ENCODE measurements at regions not wholly inside any gene's neighbourhood (a gene's known extent, or its start where the extent isn't known, plus 50 kb on each side); places are given as distances from the start of the nearest gene placed in this dataset.
"Not testable (repeated sequence)": the region's sequence is repeated elsewhere in the genome, so short reads cannot be mapped to it uniquely, and the experiment has no call there.

- DNase-seq (ENCODE audit: low read depth), result peak; percentile 0
Measured at GRCh38 chr2:87075054-87075790, 53.6 kb upstream of the PLGLB1 start.

GRCh38 chr2:87075791-87076252 lies 54.2 kb upstream of the PLGLB1 start:
- DNase-seq (ENCODE audit: low read depth), result peak; percentile 73

GRCh38 chr2:87076253-87077123 lies 54.8 kb upstream of the PLGLB1 start:
- peak; percentile 90 for DNase-seq (ENCODE audit: low read depth)

GRCh38 chr2:87077124-87077446 lies 55.4 kb upstream of the PLGLB1 start:
- DNase-seq (ENCODE audit: low read depth), result not testable (repeated sequence)

- not testable (repeated sequence) for DNase-seq (ENCODE audit: low read depth)
Measured at GRCh38 chr2:87081727-87082126, 60.1 kb upstream of the PLGLB1 start.

- not testable (repeated sequence) for DNase-seq (ENCODE audit: low read depth)
Measured at GRCh38 chr2:87088079-87088478, 66.4 kb upstream of the PLGLB1 start.

GRCh38 chr2:87089401-87089800 lies 67.8 kb upstream of the PLGLB1 start:
- DNase-seq (ENCODE audit: low read depth), result not testable (repeated sequence)

GRCh38 chr2:87093252-87093651 lies 71.6 kb upstream of the PLGLB1 start:
- DNase-seq (ENCODE audit: low read depth), result not testable (repeated sequence)

GRCh38 chr2:87093937-87094529 lies 72.4 kb upstream of the PLGLB1 start:
- not testable (repeated sequence) for DNase-seq (ENCODE audit: low read depth)

GRCh38 chr2:87095804-87096203 lies 74.2 kb upstream of the PLGLB1 start:
- not testable (repeated sequence) for DNase-seq (ENCODE audit: low read depth)

- not testable (repeated sequence) for DNase-seq (ENCODE audit: low read depth)
Measured at GRCh38 chr2:87128761-87129553, 107.3 kb upstream of the PLGLB1 start.

GRCh38 chr2:87132577-87132976 lies 110.9 kb upstream of the PLGLB1 start:
- not testable (repeated sequence) for DNase-seq (ENCODE audit: low read depth)

GRCh38 chr2:87151835-87152493 lies 130.3 kb upstream of the PLGLB1 start:
- not testable (repeated sequence) for DNase-seq (ENCODE audit: low read depth)

GRCh38 chr2:87174454-87174853 lies 152.8 kb upstream of the PLGLB1 start:
- not testable (repeated sequence) for DNase-seq (ENCODE audit: low read depth)

GRCh38 chr2:87183373-87183772 lies 161.7 kb upstream of the PLGLB1 start:
- DNase-seq (ENCODE audit: low read depth), result not testable (repeated sequence)

- not testable (repeated sequence) for DNase-seq (ENCODE audit: low read depth)
Measured at GRCh38 chr2:87184260-87184659, 162.6 kb upstream of the PLGLB1 start.

- not testable (repeated sequence) for DNase-seq (ENCODE audit: low read depth)
Measured at GRCh38 chr2:87189214-87189613, 167.6 kb upstream of the PLGLB1 start.

- DNase-seq (ENCODE audit: low read depth), result not testable (repeated sequence)
Measured at GRCh38 chr2:87193336-87193735, 171.7 kb upstream of the PLGLB1 start.

- DNase-seq (ENCODE audit: low read depth), result not testable (repeated sequence)
Measured at GRCh38 chr2:87194254-87194999, 172.8 kb upstream of the PLGLB1 start.

GRCh38 chr2:87196720-87197388 lies 175.2 kb upstream of the PLGLB1 start:
- not testable (repeated sequence) for DNase-seq (ENCODE audit: low read depth)

All from iris pigment epithelial cell (primary cell).